GM20000 (cell line): ENCODE measurements at regions not wholly inside any gene's neighbourhood (a gene's known extent, or its start where the extent isn't known, plus 50 kb on each side); places are given as distances from the start of the nearest gene placed in this dataset.

Experiments
- DNase-seq: peaks from one replicate; pipeline ENCODE4 v3.0.0; 2012; ENCODE audit warnings: low spot score
- CTCF ChIP-seq: IDR thresholded peaks from 2 replicates; pipeline ENCODE4 v1.5.1; 2012; ENCODE audit warnings: mild to moderate bottlenecking, control low read depth; ENCODE audit errors: extremely low read depth, missing control alignments

GRCh38 chr13:72126424-72126823, 259.4 kb upstream of the DACH1 start:
- no peak for TF ChIP-seq CTCF
- no peak for DNase-seq

GRCh38 chr13:72125561-72125960, 258.6 kb upstream of the DACH1 start:
- no peak for TF ChIP-seq CTCF

GRCh38 chr13:72122661-72123255, 255.8 kb upstream of the DACH1 start:
- DNase-seq = no peak
- TF ChIP-seq CTCF = no peak

More at GRCh38 chr13:72125561-72125960, 258.6 kb upstream of the DACH1 start:
- DNase-seq = no peak

- no peak for TF ChIP-seq CTCF
These were observed 254.5 kb upstream of the DACH1 start for GRCh38 chr13:72121466-72121865.

DNA sequence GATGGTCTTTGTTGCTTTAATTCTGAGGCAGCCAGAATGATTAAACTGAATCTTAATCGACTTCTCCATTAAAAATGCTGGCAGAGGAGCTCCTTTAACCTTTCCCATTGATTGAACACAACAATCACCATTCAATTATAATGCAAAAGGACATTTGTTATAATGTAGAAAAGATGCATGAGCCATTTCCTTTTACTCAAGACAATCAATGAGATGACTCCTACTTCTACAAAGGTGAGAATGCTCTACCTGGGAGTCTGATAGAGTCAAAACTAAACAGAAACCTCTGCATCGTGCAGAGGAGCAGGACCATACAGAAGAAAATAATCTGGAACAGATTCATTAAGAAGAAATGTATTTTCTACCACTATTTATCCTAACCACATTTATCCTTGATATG, 253.6 kb upstream of the DACH1 start:
- no peak for TF ChIP-seq CTCF
- no peak for DNase-seq

More at GRCh38 chr13:72121466-72121865, 254.5 kb upstream of the DACH1 start:
- DNase-seq = no peak

DNA sequence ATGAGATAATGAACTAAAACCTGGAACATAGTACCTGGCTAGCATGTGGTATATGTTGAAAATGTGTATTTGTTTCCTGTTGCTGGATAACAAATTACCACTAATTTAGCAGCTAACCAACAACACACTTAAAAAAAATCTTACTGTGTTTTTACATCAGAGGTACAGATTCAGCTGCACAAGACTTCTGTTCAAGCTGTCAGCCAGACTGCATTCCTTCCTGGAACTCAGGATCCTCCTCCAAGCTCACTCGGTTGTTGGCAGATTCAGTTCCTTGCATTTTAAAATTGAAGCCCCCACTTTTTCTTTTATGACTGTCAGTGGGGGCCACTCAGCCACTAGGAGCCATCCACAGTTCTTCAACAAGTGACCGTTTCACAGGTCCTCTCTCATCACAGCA, 246.9 kb upstream of the DACH1 start:
- TF ChIP-seq CTCF = no peak
- DNase-seq = no peak

DNA sequence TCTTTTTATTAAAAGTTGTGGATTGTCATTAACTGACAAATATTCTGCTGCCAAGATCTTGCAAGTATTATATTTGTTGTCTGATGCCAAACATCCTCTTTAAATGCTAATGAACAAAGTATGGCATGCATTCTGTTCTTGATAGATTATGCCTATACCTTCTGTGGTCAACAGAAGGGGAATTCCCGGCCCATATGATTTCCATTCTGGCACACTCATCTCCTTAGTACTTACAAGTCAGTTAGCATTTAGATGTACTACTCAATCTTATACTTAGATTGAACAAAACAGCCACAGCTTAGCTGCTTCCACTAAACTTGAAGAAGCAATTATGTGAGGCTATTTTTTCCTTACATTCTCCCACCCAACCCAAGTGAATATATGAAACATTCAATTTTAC, 246.1 kb upstream of the DACH1 start:
- no peak for DNase-seq
- TF ChIP-seq CTCF = no peak
